H9 (cell line): ENCODE measurements at regions not wholly inside any gene's neighbourhood (a gene's known extent, or its start where the extent isn't known, plus 50 kb on each side); places are given as distances from the start of the nearest gene placed in this dataset.

Source experiments
- DNase-seq: peaks from one replicate; pipeline ENCODE4 v3.0.0-alpha.2; 2017
- H2AFZ ChIP-seq: one replicate; pipeline ENCODE4 v1.6.1; 2013; ENCODE audit warnings: mild to moderate bottlenecking, low read length, control low read depth, moderate library complexity
- H2AK5ac ChIP-seq: 2 replicates; pipeline ENCODE4 v1.6.1; 2013; ENCODE audit warnings: low read length, control low read depth, mixed read lengths; ENCODE audit not compliant: insufficient read length
- H2BK120ac ChIP-seq: one replicate; pipeline ENCODE4 v1.6.1; 2013; ENCODE audit warnings: low read depth, mild to moderate bottlenecking, low read length, control low read depth, inconsistent platforms; ENCODE audit not compliant: poor library complexity, severe bottlenecking
- H2BK12ac ChIP-seq: 2 replicates; pipeline ENCODE4 v1.6.1; 2013; ENCODE audit warnings: low read length, control low read depth, mixed read lengths, low read depth; ENCODE audit not compliant: insufficient read length
- H2BK15ac ChIP-seq: 2 replicates; pipeline ENCODE4 v1.6.1; 2013; ENCODE audit warnings: low read depth, low read length, control low read depth
- H2BK20ac ChIP-seq: one replicate; pipeline ENCODE4 v1.6.1; 2013; ENCODE audit warnings: low read depth, mild to moderate bottlenecking, low read length, control low read depth, inconsistent platforms; ENCODE audit not compliant: poor library complexity, severe bottlenecking
- H2BK5ac ChIP-seq: 2 replicates; pipeline ENCODE4 v1.6.1; 2013; ENCODE audit warnings: low read length, control low read depth, mixed read lengths; ENCODE audit not compliant: insufficient read length
- H3K14ac ChIP-seq: 2 replicates; pipeline ENCODE4 v1.6.1; 2013; ENCODE audit warnings: low read length, control low read depth; ENCODE audit not compliant: insufficient read depth
- H3K18ac ChIP-seq: 2 replicates; pipeline ENCODE4 v1.6.1; 2013; ENCODE audit warnings: low read depth, mild to moderate bottlenecking, mixed read lengths, low read length, control low read depth; ENCODE audit not compliant: insufficient read length
- H3K23ac ChIP-seq: 2 replicates; pipeline ENCODE4 v1.6.1; 2013; ENCODE audit warnings: low read length, control low read depth, mixed read lengths, low read depth; ENCODE audit not compliant: insufficient read length
- H3K23me2 ChIP-seq: 2 replicates; pipeline ENCODE4 v1.6.1; 2013; ENCODE audit warnings: low read depth, mild to moderate bottlenecking, mixed read lengths, low read length, control low read depth; ENCODE audit not compliant: insufficient read length, poor library complexity, severe bottlenecking
- H3K27ac ChIP-seq: 2 replicates; pipeline ENCODE4 v1.5.1; 2013; ENCODE audit warnings: low read length, control low read depth, mixed read lengths, low read depth; ENCODE audit not compliant: insufficient read length
- H3K27me3 ChIP-seq: 2 replicates; pipeline ENCODE4 v1.6.1; 2013; ENCODE audit warnings: low read length, control low read depth, inconsistent platforms; ENCODE audit not compliant: insufficient read depth
- H3K4ac ChIP-seq: 2 replicates; pipeline ENCODE4 v1.6.1; 2013; ENCODE audit warnings: low read depth, mild to moderate bottlenecking, control low read depth, inconsistent platforms, low read length, moderate library complexity
- H3K4me1 ChIP-seq: 2 replicates; pipeline ENCODE4 v1.6.1; 2013; ENCODE audit warnings: low read length, control low read depth, inconsistent platforms; ENCODE audit not compliant: insufficient read depth
- H3K4me2 ChIP-seq: 2 replicates; pipeline ENCODE4 v1.6.1; 2013; ENCODE audit warnings: low read length, control low read depth, mixed read lengths; ENCODE audit not compliant: insufficient read length, insufficient read depth
- H3K56ac ChIP-seq: 2 replicates; pipeline ENCODE4 v1.6.1; 2013; ENCODE audit warnings: low read depth, mild to moderate bottlenecking, mixed read lengths, low read length, control low read depth; ENCODE audit not compliant: insufficient read length
- H3K79me1 ChIP-seq: 2 replicates; pipeline ENCODE4 v1.6.1; 2013; ENCODE audit warnings: low read depth, mild to moderate bottlenecking, moderate library complexity, low read length, control low read depth, inconsistent platforms; ENCODE audit not compliant: insufficient read depth, poor library complexity, severe bottlenecking
- H3K79me2 ChIP-seq: 2 replicates; pipeline ENCODE4 v1.6.1; 2013; ENCODE audit warnings: low read length, control low read depth, inconsistent platforms; ENCODE audit not compliant: insufficient read depth
- H3K9ac ChIP-seq: 2 replicates; pipeline ENCODE4 v1.6.1; 2013; ENCODE audit warnings: low read length, control low read depth, mixed read lengths; ENCODE audit not compliant: insufficient read length; ENCODE audit errors: extremely low read depth
- H3K9me3 ChIP-seq: one replicate; pipeline ENCODE4 v1.6.1; 2013; ENCODE audit warnings: low read depth, low read length, inconsistent platforms; ENCODE audit not compliant: control insufficient read depth
- H3T11ph ChIP-seq: one replicate; pipeline ENCODE4 v1.6.1; 2013; ENCODE audit warnings: mild to moderate bottlenecking, low read length, control low read depth, inconsistent platforms
- H4K20me1 ChIP-seq: one replicate; pipeline ENCODE4 v1.6.1; 2013; ENCODE audit not compliant: control insufficient read depth, insufficient read length, insufficient read depth
- H4K5ac ChIP-seq: 2 replicates; pipeline ENCODE4 v1.6.1; 2013; ENCODE audit warnings: low read depth, mild to moderate bottlenecking, mixed read lengths, low read length, control low read depth; ENCODE audit not compliant: insufficient read length
- H4K8ac ChIP-seq: replicated peaks from 2 replicates; pipeline ENCODE4 v1.6.1; 2013; ENCODE audit warnings: low read length, control low read depth, mixed read lengths, low read depth; ENCODE audit not compliant: insufficient read length
- H4K91ac ChIP-seq: 2 replicates; pipeline ENCODE4 v1.6.1; 2013; ENCODE audit warnings: low read depth, mild to moderate bottlenecking, moderate library complexity, mixed read lengths, low read length, control low read depth; ENCODE audit not compliant: insufficient read length
- H3K27ac Mint-ChIP-seq, 3 experiments: 2 replicates in 2 of 3; 3 replicates in 1 of 3; pipeline ENCODE4 v1.8.0; 2020 to 2021; ENCODE audit warnings: mixed read lengths in 3 of 3, mild to moderate bottlenecking in 1 of 3, moderate library complexity in 1 of 3
- H3K27me3 Mint-ChIP-seq: 2 replicates; pipeline ENCODE4 v1.8.0; 2021; ENCODE audit warnings: low read depth, mild to moderate bottlenecking, moderate library complexity, mixed read lengths
- H3K36me3 Mint-ChIP-seq, 3 experiments: 2 replicates in 2 of 3; 3 replicates in 1 of 3; pipeline ENCODE4 v1.8.0; 2020 to 2021; ENCODE audit warnings: low read depth in 3 of 3, mixed read lengths in 3 of 3; ENCODE audit not compliant: insufficient read depth in 1 of 3
- H3K4me1 Mint-ChIP-seq, 2 experiments: 2 replicates each; pipeline ENCODE4 v1.8.0; 2020; ENCODE audit warnings: mixed read lengths in 2 of 2
- H3K4me3 Mint-ChIP-seq, 2 experiments: 2 replicates in 1 of 2; 3 replicates in 1 of 2; pipeline ENCODE4 v1.8.0; 2020 to 2021; ENCODE audit warnings: mild to moderate bottlenecking in 2 of 2, mixed read lengths in 2 of 2, moderate library complexity in 1 of 2
- H3K9me3 Mint-ChIP-seq, 2 experiments: 2 replicates in 1 of 2; 3 replicates in 1 of 2; pipeline ENCODE4 v1.8.0; 2020; ENCODE audit warnings: mild to moderate bottlenecking in 2 of 2, mixed read lengths in 2 of 2, moderate library complexity in 1 of 2
- WGBS: extraction: QIAGEN DNeasy Blood & Tissue Kit; methylation state at CpG from one replicate; pipeline ENCODE4 v1.1.7; 2013; ENCODE audit warnings: missing lambda C conversion rate, low lambda C conversion rate, mixed read lengths; ENCODE audit not compliant: insufficient read length; ENCODE audit errors: extremely low coverage; 5-methylcytosine and 5-hydroxymethylcytosine counted together
- TF ChIP-seq, protein P1 (sequence below): fragments of 200-600 bp; sonication (generic); conservative IDR thresholded peaks from 3 replicates; pipeline ENCODE4 v1.8.0; 2021; ENCODE audit warnings: antibody characterized with exemption, mild to moderate bottlenecking

DNA sequence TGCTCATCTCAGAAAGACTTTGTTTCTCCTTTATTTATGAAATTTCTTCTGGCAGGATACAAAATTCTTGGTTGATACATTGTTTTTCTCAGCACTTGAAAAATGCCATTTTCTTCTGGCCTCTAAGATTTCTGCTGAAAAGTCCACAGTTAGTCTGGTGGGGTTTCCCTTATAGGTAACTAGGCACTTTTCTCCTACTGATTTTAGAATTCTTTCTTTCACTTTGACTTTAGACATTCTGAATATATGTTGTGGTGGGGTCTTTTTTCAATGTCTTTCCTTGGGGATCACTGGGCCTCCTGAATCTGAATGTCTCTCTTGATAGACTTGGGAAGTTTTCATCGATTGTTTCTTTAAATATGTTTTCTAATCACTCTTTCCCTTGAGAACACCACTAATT is 79.6 kb downstream of the CETN3 start:
- no peak overlapping the region for H2BK15ac ChIP-seq
- H3K36me3 Mint-ChIP-seq: no peaks in the 10 kb centered on the region
- H3T11ph ChIP-seq: no peak overlapping the region
- H3K27me3 ChIP-seq: no peaks in the 10 kb centered on the region
- no peak overlapping the region for H4K91ac ChIP-seq
- DNase-seq: no peak
- no CpG with 5 or more reads among the region's 1 CpG for WGBS
- H3K4me2 ChIP-seq: no peak overlapping the region
- H2AFZ ChIP-seq: no peak overlapping the region
- H3K9me3 Mint-ChIP-seq: no peaks in the 10 kb centered on the region
- TF ChIP-seq, protein P1, sequence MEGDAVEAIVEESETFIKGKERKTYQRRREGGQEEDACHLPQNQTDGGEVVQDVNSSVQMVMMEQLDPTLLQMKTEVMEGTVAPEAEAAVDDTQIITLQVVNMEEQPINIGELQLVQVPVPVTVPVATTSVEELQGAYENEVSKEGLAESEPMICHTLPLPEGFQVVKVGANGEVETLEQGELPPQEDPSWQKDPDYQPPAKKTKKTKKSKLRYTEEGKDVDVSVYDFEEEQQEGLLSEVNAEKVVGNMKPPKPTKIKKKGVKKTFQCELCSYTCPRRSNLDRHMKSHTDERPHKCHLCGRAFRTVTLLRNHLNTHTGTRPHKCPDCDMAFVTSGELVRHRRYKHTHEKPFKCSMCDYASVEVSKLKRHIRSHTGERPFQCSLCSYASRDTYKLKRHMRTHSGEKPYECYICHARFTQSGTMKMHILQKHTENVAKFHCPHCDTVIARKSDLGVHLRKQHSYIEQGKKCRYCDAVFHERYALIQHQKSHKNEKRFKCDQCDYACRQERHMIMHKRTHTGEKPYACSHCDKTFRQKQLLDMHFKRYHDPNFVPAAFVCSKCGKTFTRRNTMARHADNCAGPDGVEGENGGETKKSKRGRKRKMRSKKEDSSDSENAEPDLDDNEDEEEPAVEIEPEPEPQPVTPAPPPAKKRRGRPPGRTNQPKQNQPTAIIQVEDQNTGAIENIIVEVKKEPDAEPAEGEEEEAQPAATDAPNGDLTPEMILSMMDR: no peak
- H2AK5ac ChIP-seq: no peak overlapping the region
- H3K14ac ChIP-seq: no peak overlapping the region
- H3K4me1 ChIP-seq: no peaks in the 10 kb centered on the region
- no peak overlapping the region for H4K8ac ChIP-seq
- H3K56ac ChIP-seq: no peak overlapping the region
- no peak overlapping the region for H3K4ac ChIP-seq
- no peak overlapping the region for H2BK5ac ChIP-seq
- peaks cover 2 to 3% of the 10 kb centered on the region in 2 experiments; a peak in 1 of 4 replicates for H3K4me1 Mint-ChIP-seq
- no peak overlapping the region for H3K18ac ChIP-seq
- no peaks in the 10 kb centered on the region; the same call in 1 of the 2 replicates for H3K27me3 Mint-ChIP-seq
- H3K27ac ChIP-seq: no peak overlapping the region
- no peaks in the 10 kb centered on the region for H3K79me1 ChIP-seq
- no peaks in the 10 kb centered on the region for H3K9me3 ChIP-seq
- H3K4me3 Mint-ChIP-seq: no peak overlapping the region
- H2BK120ac ChIP-seq: no peak overlapping the region
- no peaks in the 10 kb centered on the region for H3K79me2 ChIP-seq
- H3K9ac ChIP-seq: no peak overlapping the region
- no peak overlapping the region for H3K23ac ChIP-seq
- no peak overlapping the region for H2BK20ac ChIP-seq
- H2BK12ac ChIP-seq: no peak overlapping the region
- no peak overlapping the region for H3K27ac Mint-ChIP-seq
- no peak overlapping the region for H4K5ac ChIP-seq
- no peaks in the 10 kb centered on the region for H3K23me2 ChIP-seq
- no peaks in the 10 kb centered on the region for H4K20me1 ChIP-seq
